ENCODE measurements at regions not wholly inside any gene's neighbourhood (a gene's known extent, or its start where the extent isn't known, plus 50 kb on each side); places are given as distances from the start of the nearest gene placed in this dataset.

GRCh38 chr11:69366591-69366990, 72.6 kb downstream of the MYEOV start:
- no peaks in the 10 kb centered on the region for H3K9me3 ChIP-seq (replicated peaks; ENCODE audit: control insufficient read depth, insufficient read depth, low read length)
- no peaks in the 10 kb centered on the region for H4K20me1 ChIP-seq (replicated peaks; ENCODE audit: control insufficient read depth, extremely low read depth, insufficient read depth, low read length)
- peaks cover 21% of the 10 kb centered on the region for H3K4me1 ChIP-seq (ENCODE audit: control insufficient read depth, extremely low read depth, insufficient read depth, low read length)
- no peaks in the 10 kb centered on the region for H3K9me1 ChIP-seq (replicated peaks; ENCODE audit: control insufficient read depth, extremely low read depth, insufficient read depth, low read length)
- FAIRE-seq: no peak
- TF ChIP-seq GATA2 (IDR thresholded peaks at IDR 0.05; ENCODE audit: insufficient read depth, insufficient read length, low read depth, low read length) (no peak), POLR2A (IDR thresholded peaks at IDR 0.05; ENCODE audit: low read depth, low read length) (no peak), MYC (IDR thresholded peaks at IDR 0.05; ENCODE audit: low read depth, low read length) (no peak), POLR2AphosphoS5 (IDR thresholded peaks at IDR 0.05; ENCODE audit: insufficient read depth, low read depth, low read length) (no peak), FOS (IDR thresholded peaks at IDR 0.05; ENCODE audit: borderline replicate concordance, insufficient read depth, low read length) (no peak), EZH2 (IDR thresholded peaks at IDR 0.05; ENCODE audit: borderline replicate concordance, low read depth, low read length, severe bottlenecking) (no peak), JUN (IDR thresholded peaks at IDR 0.05; ENCODE audit: borderline replicate concordance, insufficient read depth, insufficient read length, low read depth) (no peak)
- TF ChIP-seq, protein P1, sequence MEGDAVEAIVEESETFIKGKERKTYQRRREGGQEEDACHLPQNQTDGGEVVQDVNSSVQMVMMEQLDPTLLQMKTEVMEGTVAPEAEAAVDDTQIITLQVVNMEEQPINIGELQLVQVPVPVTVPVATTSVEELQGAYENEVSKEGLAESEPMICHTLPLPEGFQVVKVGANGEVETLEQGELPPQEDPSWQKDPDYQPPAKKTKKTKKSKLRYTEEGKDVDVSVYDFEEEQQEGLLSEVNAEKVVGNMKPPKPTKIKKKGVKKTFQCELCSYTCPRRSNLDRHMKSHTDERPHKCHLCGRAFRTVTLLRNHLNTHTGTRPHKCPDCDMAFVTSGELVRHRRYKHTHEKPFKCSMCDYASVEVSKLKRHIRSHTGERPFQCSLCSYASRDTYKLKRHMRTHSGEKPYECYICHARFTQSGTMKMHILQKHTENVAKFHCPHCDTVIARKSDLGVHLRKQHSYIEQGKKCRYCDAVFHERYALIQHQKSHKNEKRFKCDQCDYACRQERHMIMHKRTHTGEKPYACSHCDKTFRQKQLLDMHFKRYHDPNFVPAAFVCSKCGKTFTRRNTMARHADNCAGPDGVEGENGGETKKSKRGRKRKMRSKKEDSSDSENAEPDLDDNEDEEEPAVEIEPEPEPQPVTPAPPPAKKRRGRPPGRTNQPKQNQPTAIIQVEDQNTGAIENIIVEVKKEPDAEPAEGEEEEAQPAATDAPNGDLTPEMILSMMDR (IDR thresholded peaks at IDR 0.05; ENCODE audit: extremely low read depth in 1 of 2, insufficient read depth in 1 of 2, low read depth in 1 of 2, low read length in 2 of 2): no peak
- TF ChIP-seq, protein P2, sequence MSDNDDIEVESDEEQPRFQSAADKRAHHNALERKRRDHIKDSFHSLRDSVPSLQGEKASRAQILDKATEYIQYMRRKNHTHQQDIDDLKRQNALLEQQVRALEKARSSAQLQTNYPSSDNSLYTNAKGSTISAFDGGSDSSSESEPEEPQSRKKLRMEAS (IDR thresholded peaks at IDR 0.05; ENCODE audit: insufficient read depth, insufficient read length): no peak
- dilution Hi-C loops (cut with MboI; ENCODE audit: extremely low pct_ligation_motif_present, low sequenced_read_pairs): no loop called here
- ChIA-PET POLR2A (no interaction called here), CTCF (interaction anchor here (0.9 to 1.4 kb wide), 3 partner anchors 11 to 19 kb away, joined by 3 to 5 read pairs (median 3); no protein-coding TSS in a partner anchor)
- no peaks in the 10 kb centered on the region for H3K79me2 ChIP-seq (ENCODE audit: control insufficient read depth, insufficient read depth, low read length)
- H3K27ac ChIP-seq (ENCODE audit: insufficient read depth, low read depth, low read length): no peak overlapping the region
- H3K27me3 ChIP-seq (ENCODE audit: control insufficient read depth in 2 of 2, insufficient read depth in 2 of 2, low read length in 2 of 2): no peaks in the 10 kb centered on the region
- no TSS peak for BruUV-seq (replicated peaks)
- intact Hi-C loops (cut with micrococcal nuclease): no loop called here
- H3K4me2 ChIP-seq (ENCODE audit: insufficient read depth, low read length): no peak overlapping the region
- H3K4me3 ChIP-seq (replicated peaks in 1 of 3; ENCODE audit: insufficient read depth in 1 of 3, low read depth in 1 of 3, low read length in 3 of 3): no peak overlapping the region
- DNase-seq (ENCODE audit: low read depth, low spot score): no peak
- no peak overlapping the region for H3K9ac ChIP-seq (replicated peaks; ENCODE audit: extremely low read depth, insufficient read depth, low read length)
- H3K36me3 ChIP-seq (ENCODE audit: control insufficient read depth in 2 of 2, extremely low read depth in 1 of 2, insufficient read depth in 2 of 2, low read length in 2 of 2): no peaks in the 10 kb centered on the region
- no peak overlapping the region for H2AFZ ChIP-seq (ENCODE audit: low read depth, low read length)
